HepG2 (cell line): ENCODE measurements at regions not wholly inside any gene's neighbourhood (a gene's known extent, or its start where the extent isn't known, plus 50 kb on each side); places are given as distances from the start of the nearest gene placed in this dataset.
A peak's percentile ranks its signal among the peaks of the same experiment; 100 is the strongest.

Experiments
- ATAC-seq: fragments of 200-7000 bp; cut with Tn5 transposase; 3 replicates; pipeline ENCODE4 v1.9.1; 2020; ENCODE audit warnings: mild to moderate bottlenecking, moderate library complexity
- BruUV-seq: library from RNA; stranded (reverse); fragments of 400-500 nt; replicated peaks from 2 replicates; lab custom pipeline; 2021; lab: Mats Ljungman, UMichigan
- CTCF ChIA-PET: fragments of 300-600 bp; formaldehyde crosslinking; extraction: SDS; loops from one replicate; lab custom pipeline; 2021; ENCODE audit warnings: low total read pairs, inconsistent platforms, low intra/inter-chr PET ratio; lab: Yijun Ruan, JAX
- POLR2A ChIA-PET: fragments of 350-600 bp; sonication (Branson Sonifier 250); formaldehyde crosslinking; loops from one replicate; lab custom pipeline; 2020; ENCODE audit warnings: antibody characterized with exemption, inconsistent platforms; lab: Yijun Ruan, JAX
- DNase-seq: peaks from one replicate; pipeline ENCODE4 v3.0.0-alpha.2; 2015; ENCODE audit warnings: low spot score
- FAIRE-seq: peaks from 3 replicates; lab custom pipeline; 2011; peaks lifted over from hg19 to GRCh38; lab: Jason Lieb, UNC
- H2AFZ ChIP-seq: one replicate; pipeline ENCODE4 v1.6.1; 2011; ENCODE audit warnings: low read length, inconsistent platforms
- H3K27ac ChIP-seq: fragments of 300-600 bp; 3 replicates; pipeline ENCODE4 v1.8.0; 2011; ENCODE audit warnings: mixed run types, mild to moderate bottlenecking, mixed read lengths, low read length, inconsistent platforms; ENCODE audit not compliant: insufficient read depth; ENCODE audit errors: extremely low read length
- H3K27me3 ChIP-seq, 2 experiments: fragments of 200-600 bp in 1 of 2; 2 replicates in 1 of 2; 3 replicates in 1 of 2; pipeline versions ENCODE4 v1.6.0 to v1.8.0; 2011; ENCODE audit warnings: low read length in 2 of 2, mild to moderate bottlenecking in 2 of 2, moderate library complexity in 2 of 2, inconsistent platforms in 1 of 2; ENCODE audit not compliant: insufficient read depth in 2 of 2, control insufficient read depth in 1 of 2
- H3K36me3 ChIP-seq, 2 experiments: fragments of 200-600 bp in 1 of 2; replicated peaks in 1 of 2; 2 replicates in 1 of 2; 3 replicates in 1 of 2; pipeline versions ENCODE4 v1.5.1 to v1.8.0; 2011; ENCODE audit warnings: low read length in 2 of 2, inconsistent platforms in 1 of 2; ENCODE audit not compliant: insufficient read depth in 2 of 2, control insufficient read depth in 1 of 2
- H3K4me1 ChIP-seq: 2 replicates; pipeline ENCODE4 v1.5.1; 2012; ENCODE audit warnings: low read length, inconsistent platforms; ENCODE audit not compliant: insufficient read depth
- H3K4me2 ChIP-seq: 2 replicates; pipeline ENCODE4 v1.6.0; 2011; ENCODE audit warnings: low read depth, low read length, inconsistent platforms
- H3K4me3 ChIP-seq, 3 experiments: fragments of 200-600 bp in 1 of 3; sonication (generic), shearing (Covaris generic) in 1 of 3; replicated peaks in 1 of 3; 2 replicates each; pipeline ENCODE4 v1.5.1; 2011 to 2016; ENCODE audit warnings: low read length in 3 of 3, inconsistent platforms in 2 of 3, low read depth in 2 of 3, mild to moderate bottlenecking in 2 of 3, control low read depth in 1 of 3, mixed read lengths in 1 of 3; ENCODE audit not compliant: insufficient read depth in 1 of 3
- H3K79me2 ChIP-seq: one replicate; pipeline ENCODE4 v1.6.1; 2011; ENCODE audit warnings: low read length, inconsistent platforms; ENCODE audit not compliant: insufficient read depth
- H3K9ac ChIP-seq: 2 replicates; pipeline ENCODE4 v1.6.0; 2011; ENCODE audit warnings: mild to moderate bottlenecking, low read depth, low read length, inconsistent platforms; ENCODE audit not compliant: insufficient read depth
- H3K9me3 ChIP-seq: 2 replicates; pipeline ENCODE4 v1.5.1; 2012; ENCODE audit warnings: mild to moderate bottlenecking, low read length
- H4K20me1 ChIP-seq: 2 replicates; pipeline ENCODE4 v1.6.0; 2011; ENCODE audit warnings: inconsistent platforms, mild to moderate bottlenecking, low read length, moderate library complexity; ENCODE audit not compliant: insufficient read depth
- CEBPG ChIP-seq: IDR thresholded peaks from 2 replicates; pipeline ENCODE4 v1.6.1; 2016
- FOXK1 ChIP-seq: sonication (generic); formaldehyde crosslinking; IDR thresholded peaks from 2 replicates; pipeline ENCODE4 v1.4.0; 2020; ENCODE audit warnings: low read depth, missing genetic modification reagents, borderline replicate concordance
- GPN1 ChIP-seq: sonication (generic); formaldehyde crosslinking; IDR thresholded peaks from 2 replicates; pipeline ENCODE4 v1.5.1; 2020; ENCODE audit warnings: missing genetic modification reagents, borderline replicate concordance
- POGZ ChIP-seq: sonication (generic); formaldehyde crosslinking; IDR thresholded peaks from 2 replicates; pipeline ENCODE4 v1.4.0; 2020; ENCODE audit warnings: mild to moderate bottlenecking, missing genetic modification reagents
- SNAPC2 ChIP-seq: sonication (generic); formaldehyde crosslinking; IDR thresholded peaks from 2 replicates; pipeline ENCODE4 v1.8.1; 2022; ENCODE audit warnings: mild to moderate bottlenecking, missing genetic modification reagents
- SOX13 ChIP-seq, 3 experiments: fragments of 450-650 bp in 1 of 3; sonication (generic) in 1 of 3; formaldehyde crosslinking in 1 of 3; IDR thresholded peaks in 2 of 3; conservative IDR thresholded peaks in 1 of 3; 2 replicates each; pipeline versions ENCODE4 v1.5.0 to v1.6.1; 2016 to 2020; ENCODE audit warnings: antibody characterized with exemption in 1 of 3, mild to moderate bottlenecking in 1 of 3, missing compliant biosample characterization in 1 of 3, missing genetic modification reagents in 1 of 3, moderate library complexity in 1 of 3
- SOX5 ChIP-seq: IDR thresholded peaks from 2 replicates; pipeline ENCODE4 v1.6.1; 2016; ENCODE audit warnings: borderline replicate concordance
- SPEN ChIP-seq: sonication (generic); formaldehyde crosslinking; IDR thresholded peaks from 2 replicates; pipeline ENCODE4 v1.5.1; 2020; ENCODE audit warnings: low read depth, mild to moderate bottlenecking, missing genetic modification reagents
- TGIF2 ChIP-seq: IDR thresholded peaks from 2 replicates; pipeline ENCODE4 v1.6.1; 2016; ENCODE audit warnings: control low read depth, missing compliant biosample characterization
- ZBTB1 ChIP-seq: sonication (generic); formaldehyde crosslinking; IDR thresholded peaks from 2 replicates; pipeline ENCODE4 v1.4.0; 2020; ENCODE audit warnings: missing genetic modification reagents, borderline replicate concordance
- ZBTB21 ChIP-seq: sonication (generic); formaldehyde crosslinking; IDR thresholded peaks from 2 replicates; pipeline ENCODE4 v1.4.0; 2020; ENCODE audit warnings: missing genetic modification reagents
- ZBTB7B ChIP-seq: sonication (generic); formaldehyde crosslinking; IDR thresholded peaks from 2 replicates; pipeline ENCODE4 v1.4.0; 2020; ENCODE audit warnings: missing genetic modification reagents
- ZNF460 ChIP-seq: sonication (generic); formaldehyde crosslinking; IDR thresholded peaks from 2 replicates; pipeline ENCODE4 v1.5.1; 2020; ENCODE audit warnings: missing genetic modification reagents, mild to moderate bottlenecking, borderline replicate concordance
- ZNF770 ChIP-seq: sonication (generic); formaldehyde crosslinking; IDR thresholded peaks from 2 replicates; pipeline ENCODE4 v1.5.0; 2020; ENCODE audit warnings: mild to moderate bottlenecking, missing genetic modification reagents
- WGBS: methylation state at CpG from one replicate; pipeline ENCODE4 v1.1.6; 2017; ENCODE audit warnings: low lambda C conversion rate; 5-methylcytosine and 5-hydroxymethylcytosine counted together
- in situ Hi-C: cut with HindIII; loops from 2 replicates; pipeline ENCODE4 v1.10.0; 2017; ENCODE audit warnings: low pct_unique_long_range_greater_than_20kb; ENCODE audit not compliant: extremely low pct_ligation_motif_present
- intact Hi-C: fragments of 100-400 bp; cut with micrococcal nuclease; formaldehyde crosslinking; loops from one replicate; pipeline ENCODE4 v1.10.0; 2022; ENCODE audit not compliant: unreplicated experiment

- H3K27me3 ChIP-seq: peaks cover 0 to 11% of the 10 kb centered on the region in 2 experiments; a peak in 3 of 5 replicates
- intact Hi-C loops: no loop called here
- peak overlapping the region in 2 of 3 experiments; percentile 4 to 13; a peak in 2 of 6 replicates for H3K4me3 ChIP-seq
- FAIRE-seq: peak; percentile 75
- peak; percentile 46 for DNase-seq
- no peaks in the 10 kb centered on the region for H3K79me2 ChIP-seq
- ChIA-PET POLR2A (interaction anchor here (0.9 to 1.8 kb wide), 6 partner anchors 9 to 415 kb away, joined by 3 to 6 read pairs (median 4); no protein-coding TSS in a partner anchor), CTCF (no interaction called here)
- in situ Hi-C loops: no loop called here
- WGBS: 21% methylated on average over 10 of the region's 10 CpGs
- no TSS peak for BruUV-seq
- peak overlapping the region; percentile 60 for H3K4me2 ChIP-seq
- peak overlapping the region; percentile 66 for H2AFZ ChIP-seq
- no peaks in the 10 kb centered on the region for H3K9me3 ChIP-seq
- ATAC-seq: peak; percentile 76
- H3K36me3 ChIP-seq: no peaks in the 10 kb centered on the region
- H3K9ac ChIP-seq: no peak overlapping the region
- H3K27ac ChIP-seq: no peak overlapping the region
- peaks cover 33% of the 10 kb centered on the region for H3K4me1 ChIP-seq
- no peaks in the 10 kb centered on the region for H4K20me1 ChIP-seq
- no peak for TF ChIP-seq ZBTB21 (CRISPR knock-in tag)
- no peak for TF ChIP-seq SNAPC2
- TF ChIP-seq FOXK1: no peak
- no peak for TF ChIP-seq SPEN (CRISPR knock-in tag)
- TF ChIP-seq ZBTB7B: no peak
- no peak for TF ChIP-seq TGIF2 (CRISPR knock-in tag)
- TF ChIP-seq ZNF460 (CRISPR knock-in tag): 0 out of 2 replicates have a peak, but pooled peaks have one; percentile 13
- peak; percentile 92 for TF ChIP-seq SOX5 (CRISPR knock-in tag)
- no peak for TF ChIP-seq ZBTB1 (CRISPR knock-in tag)
- peak; percentile 16; the same call in 1 of the 2 replicates for TF ChIP-seq POGZ
- TF ChIP-seq ZNF770: peak; percentile 79
- TF ChIP-seq SOX13 (IDR thresholded peaks at IDR 0.05): peak; percentile 27; the same call in 1 of the 2 replicates
- peak in 1 of 2 experiments; percentile 89; a peak in 2 of 4 replicates for TF ChIP-seq SOX13 (CRISPR knock-in tag; conservative IDR thresholded peaks at IDR 0.05 in 1 of 2, IDR thresholded peaks at IDR 0.05 in 1 of 2)
- peak; percentile 37 for TF ChIP-seq CEBPG
- no peak for TF ChIP-seq GPN1 (CRISPR knock-in tag)
These were observed 69.2 kb upstream of the ARL4C start for GRCh38 chr2:234565842-234566619.
